Aorta (tissue), 5 donors: ENCODE measurements at regions not wholly inside any gene's neighbourhood (a gene's known extent, or its start where the extent isn't known, plus 50 kb on each side); places are given as distances from the start of the nearest gene placed in this dataset.

Experiments used
- ATAC-seq: fragments of 200-7000 bp; cut with Tn5 transposase; one replicate; pipeline ENCODE4 v1.9.1; 2022; ENCODE audit warnings: moderate library complexity; ENCODE audit not compliant: low FRiP score
- DNase-seq, 2 donors: peaks; one replicate each; pipeline ENCODE4 v3.0.0-alpha.2; 2020
- H3K27ac ChIP-seq, 2 donors: one replicate each; pipeline ENCODE4 v1.5.1; 2013; ENCODE audit warnings: low read length in 2 of 2, mild to moderate bottlenecking in 2 of 2, moderate library complexity in 2 of 2, control low read depth in 1 of 2, inconsistent platforms in 1 of 2, low read depth in 1 of 2
- H3K27me3 ChIP-seq, 2 donors: one replicate each; pipeline ENCODE4 v1.6.1; 2013; ENCODE audit warnings: control low read depth in 1 of 2, low read length in 1 of 2, mild to moderate bottlenecking in 1 of 2, moderate library complexity in 1 of 2; ENCODE audit not compliant: insufficient read depth in 2 of 2, control insufficient read depth in 1 of 2
- H3K36me3 ChIP-seq, 2 donors: one replicate each; pipeline ENCODE4 v1.6.1; 2013; ENCODE audit warnings: control low read depth in 1 of 2, low read length in 1 of 2, mild to moderate bottlenecking in 1 of 2; ENCODE audit not compliant: insufficient read depth in 2 of 2, control insufficient read depth in 1 of 2
- H3K4me1 ChIP-seq, 2 donors: one replicate each; pipeline ENCODE4 v1.6.1; 2013; ENCODE audit warnings: low read length in 2 of 2, control low read depth in 1 of 2, mild to moderate bottlenecking in 1 of 2, moderate library complexity in 1 of 2; ENCODE audit not compliant: insufficient read depth in 2 of 2, control insufficient read depth in 1 of 2
- H3K4me3 ChIP-seq, 2 donors: one replicate each; pipeline ENCODE4 v1.5.1; 2013; ENCODE audit warnings: low read length in 2 of 2, control low read depth in 1 of 2, mild to moderate bottlenecking in 1 of 2
- H3K9me3 ChIP-seq: one replicate; pipeline ENCODE4 v1.6.1; 2013; ENCODE audit warnings: mild to moderate bottlenecking, low read length; ENCODE audit not compliant: control insufficient read depth
- WGBS, 2 donors: extraction: QIAGEN DNeasy Blood & Tissue Kit; methylation state at CpG; one replicate each; pipeline ENCODE4 v1.1.7; 2013; 5-methylcytosine and 5-hydroxymethylcytosine counted together
- intact Hi-C, 2 donors: fragments of 100-400 bp; cut with DNase I; formaldehyde crosslinking; loops; one replicate each; pipeline versions ENCODE4 v1.14.2 to v1.15.0; 2022
- donor health status: healthy with polysubstance abuse.
- donor health status: Bipolar disorder and iron deficiency.
- donor health status: DM: no; HTN: no; CAD: no.
- donor health status: DM: no; HTN: no; CAD: no.
- donor health status: DM: yes; HTN: yes; CAD: no.

- Histone ChIP-seq H3K36me3 (no peaks in the 10 kb centered on the region), H3K27me3 (peaks cover 0 to 2% of the 10 kb centered on the region in 2 donors), H3K4me3 (no peak overlapping the region), H3K4me1 (no peaks in the 10 kb centered on the region), H3K27ac (no peak overlapping the region), H3K9me3 (no peaks in the 10 kb centered on the region)
- DNase-seq = peak in 1 of 2 donors; percentile 33
- 51% methylated on average over 11 of the region's 11 CpGs for WGBS, 2 donors
- ATAC-seq = no peak
- intact Hi-C loops = no loop called here
These were observed 75.1 kb upstream of the FSTL4 start for GRCh38 chr5:133687212-133688061.

GRCh38 chr5:133686566-133686965 is 74.2 kb upstream of the FSTL4 start:
- no peak for ATAC-seq
- Histone ChIP-seq H3K4me1 (no peaks in the 10 kb centered on the region), H3K4me3 (no peak overlapping the region), H3K27ac (no peak overlapping the region), H3K36me3 (no peaks in the 10 kb centered on the region), H3K9me3 (no peaks in the 10 kb centered on the region), H3K27me3 (peaks cover 0 to 2% of the 10 kb centered on the region in 2 donors)
- peak in 1 of 2 donors; percentile 2 for DNase-seq
- 70 to 83% methylated on average over 3 of the region's 3 CpGs for WGBS, 2 donors
- intact Hi-C loops = no loop called here

GRCh38 chr5:133685402-133686018 is 73.2 kb upstream of the FSTL4 start:
- no peaks in the 10 kb centered on the region for H3K4me1 ChIP-seq
- intact Hi-C loops = no loop called here
- 29 to 31% methylated on average over 8 of the region's 8 CpGs for WGBS, 2 donors
- peak; percentile 53 to 55 for DNase-seq
- no peak for ATAC-seq
- no peaks in the 10 kb centered on the region for H3K9me3 ChIP-seq
- H3K27me3 ChIP-seq = no peaks in the 10 kb centered on the region
- no peak overlapping the region for H3K4me3 ChIP-seq
- H3K36me3 ChIP-seq = no peaks in the 10 kb centered on the region
- H3K27ac ChIP-seq = no peak overlapping the region

- 84 to 89% methylated on average over 21 of the region's 21 CpGs for WGBS, 2 donors
- intact Hi-C loops = no loop called here
- Histone ChIP-seq H3K4me1 (no peaks in the 10 kb centered on the region), H3K27me3 (no peaks in the 10 kb centered on the region), H3K4me3 (no peak overlapping the region), H3K27ac (no peak overlapping the region), H3K9me3 (no peaks in the 10 kb centered on the region), H3K36me3 (no peaks in the 10 kb centered on the region)
- ATAC-seq = no peak
- DNase-seq = peak in 1 of 2 donors; percentile 22
These were observed 71.6 kb upstream of the FSTL4 start for GRCh38 chr5:133683646-133684596.

GRCh38 chr5:133682451-133682850 is 70.1 kb upstream of the FSTL4 start:
- intact Hi-C loops = no loop called here
- Histone ChIP-seq H3K36me3 (no peaks in the 10 kb centered on the region), H3K9me3 (no peaks in the 10 kb centered on the region), H3K4me1 (no peaks in the 10 kb centered on the region), H3K27ac (no peak overlapping the region), H3K4me3 (no peak overlapping the region), H3K27me3 (no peaks in the 10 kb centered on the region)
- no peak for ATAC-seq
- peak in 1 of 2 donors; percentile 33 for DNase-seq
- 71 to 96% methylated on average over 4 of the region's 4 CpGs for WGBS, 2 donors

- intact Hi-C loops = no loop called here
- H3K4me1 ChIP-seq = no peaks in the 10 kb centered on the region
- no peak overlapping the region for H3K27ac ChIP-seq
- ATAC-seq = no peak
- H3K4me3 ChIP-seq = no peak overlapping the region
- H3K9me3 ChIP-seq = no peaks in the 10 kb centered on the region
- H3K36me3 ChIP-seq = no peaks in the 10 kb centered on the region
- H3K27me3 ChIP-seq = no peaks in the 10 kb centered on the region
- DNase-seq = peak in 1 of 2 donors; percentile 23
- 85 to 87% methylated on average over 2 of the region's 2 CpGs for WGBS, 2 donors
These were observed 69.6 kb upstream of the FSTL4 start for GRCh38 chr5:133681896-133682295.

- WGBS, 2 donors = 86 to 91% methylated on average over 12 of the region's 12 CpGs
- Histone ChIP-seq H3K9me3 (no peaks in the 10 kb centered on the region), H3K36me3 (no peaks in the 10 kb centered on the region), H3K4me1 (no peaks in the 10 kb centered on the region), H3K27me3 (no peaks in the 10 kb centered on the region), H3K27ac (no peak overlapping the region), H3K4me3 (no peak overlapping the region)
- no peak for ATAC-seq
- peak in 1 of 2 donors; percentile 25 for DNase-seq
- intact Hi-C loops = no loop called here
These were observed 68.7 kb upstream of the FSTL4 start for GRCh38 chr5:133680830-133681565.

GRCh38 chr5:133679534-133679933 is 67.2 kb upstream of the FSTL4 start:
- H3K27me3 ChIP-seq = no peaks in the 10 kb centered on the region
- ATAC-seq (no peak), DNase-seq (no peak)
- no peak overlapping the region for H3K27ac ChIP-seq
- 76% methylated on average over 1 of the region's 1 CpG for WGBS, 2 donors
- intact Hi-C loops = no loop called here
- H3K9me3 ChIP-seq = no peaks in the 10 kb centered on the region
- no peaks in the 10 kb centered on the region for H3K4me1 ChIP-seq
- no peaks in the 10 kb centered on the region for H3K36me3 ChIP-seq
- H3K4me3 ChIP-seq = no peak overlapping the region
